ENCODE measurements at regions not wholly inside any gene's neighbourhood (a gene's known extent, or its start where the extent isn't known, plus 50 kb on each side); places are given as distances from the start of the nearest gene placed in this dataset.

DNA sequence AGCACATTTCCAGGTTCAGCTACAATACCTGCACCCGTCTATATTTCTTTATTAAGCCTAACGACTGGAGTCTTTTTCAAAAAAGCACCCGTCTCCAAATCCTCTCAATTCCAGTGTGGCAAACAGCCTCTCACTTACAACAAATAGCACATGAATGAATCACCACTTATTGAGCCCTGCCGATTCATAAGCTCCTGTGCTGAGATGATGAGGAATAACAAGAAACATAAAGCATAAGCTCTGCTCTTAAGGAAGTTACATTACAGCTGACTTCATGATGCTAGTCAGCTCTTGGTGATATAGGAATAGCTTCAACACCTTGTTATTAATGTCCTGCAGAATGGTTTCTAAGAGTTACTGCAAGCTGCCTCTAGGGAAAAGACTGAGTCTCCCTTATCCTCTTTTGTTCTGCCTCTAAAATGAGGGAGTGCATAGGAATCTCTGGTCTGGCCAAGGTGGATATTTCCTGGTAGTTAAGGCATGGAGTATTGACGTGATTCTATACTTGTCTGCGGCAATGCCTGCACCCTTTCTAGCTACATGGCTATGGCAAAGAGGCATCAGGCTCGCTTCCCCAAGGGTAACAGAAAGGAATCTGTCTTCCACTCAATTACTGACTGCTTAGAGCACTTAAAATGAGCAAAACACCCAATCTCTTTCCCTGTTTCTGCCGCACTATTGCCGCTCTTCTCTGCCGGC, 195.7 kb downstream of the KLF12 start:
- DNase-seq (peak; percentile 94), ATAC-seq (ENCODE audit: low read depth) (peak; percentile 82)
- peak overlapping the region; percentile 37; the same call in 1 of the 2 replicates for H2BK20ac ChIP-seq (ENCODE audit: low read depth, low read length)
- H2BK5ac ChIP-seq (ENCODE audit: low read depth, low read length, poor library complexity, severe bottlenecking), result peak overlapping the region; percentile 55
- no peak overlapping the region; the same call in 1 of the 2 replicates for H3K56ac ChIP-seq (ENCODE audit: extremely low read depth, insufficient read depth, low read length)
- peaks cover 21 to 65% of the 10 kb centered on the region in 2 experiments for H3K79me1 ChIP-seq (ENCODE audit: low read depth in 1 of 2, low read length in 2 of 2)
- intact Hi-C loops (cut with micrococcal nuclease), result loop anchor here (2.0 to 5.0 kb wide), 2 partner anchors 86 to 194 kb away; no protein-coding TSS in a partner anchor
- H3K4me3 ChIP-seq (ENCODE audit: insufficient read depth, low read depth, low read length), result no peak overlapping the region
- peak overlapping the region; percentile 45; the same call in 1 of the 2 replicates for H2AK5ac ChIP-seq (ENCODE audit: low read depth, low read length)
- no peak overlapping the region for H3K9ac ChIP-seq (ENCODE audit: low read depth, low read length)
- CTCF ChIA-PET, result interaction anchor here (0.7 to 1.0 kb wide), 3 partner anchors 9 to 539 kb away, joined by 3 to 4 read pairs (median 3); no protein-coding TSS in a partner anchor
- H4K91ac ChIP-seq (ENCODE audit: insufficient read depth, low read depth, low read length), result no peak overlapping the region; the same call in 1 of the 2 replicates
- in situ Hi-C loops (cut with MboI; ENCODE audit: low sequenced_read_pairs), result no loop called here
- H2BK120ac ChIP-seq (ENCODE audit: low read depth, low read length), result no peak overlapping the region
- H3K36me3 ChIP-seq (ENCODE audit: control insufficient read depth, insufficient read depth, low read length), result no peaks in the 10 kb centered on the region
- H3K4me2 ChIP-seq (ENCODE audit: low read depth, low read length), result peak overlapping the region; percentile 54
- H2AK9ac ChIP-seq (replicated peaks; ENCODE audit: low read depth, low read length, poor library complexity), result no peak overlapping the region
- POLR2A ChIA-PET (ENCODE audit: unreplicated experiment), result interaction anchor here (0.6 kb wide), 1 partner anchor 270 kb away, joined by 3 read pairs; no protein-coding TSS in a partner anchor
- H2AFZ ChIP-seq (replicated peaks; ENCODE audit: low read length, poor library complexity), result no peak overlapping the region
- peak overlapping the region; percentile 54 for H3K4ac ChIP-seq (ENCODE audit: low read depth, low read length)
- H4K5ac ChIP-seq (ENCODE audit: low read depth, low read length), result no peak overlapping the region
- H4K20me1 ChIP-seq (ENCODE audit: insufficient read depth, low read length), result 0 out of 2 replicates have a peak, but pooled peaks cover 7% of the 10 kb centered on the region
- H4K8ac ChIP-seq (ENCODE audit: low read depth in 2 of 2, low read length in 2 of 2), result peak overlapping the region in 1 of 2 experiments; percentile 48; a peak in 1 of 4 replicates
- H2BK15ac ChIP-seq (ENCODE audit: low read depth, low read length), result no peak overlapping the region
- H3K14ac ChIP-seq (replicated peaks; ENCODE audit: low read depth, low read length), result no peak overlapping the region
- peaks cover 20% of the 10 kb centered on the region for H3K4me1 ChIP-seq (ENCODE audit: control insufficient read depth, insufficient read depth, low read length)
- no CpG with 5 or more reads among the region's 10 CpGs for WGBS, 2 experiments (ENCODE audit: extremely low coverage in 2 of 2, insufficient read length in 1 of 2)
- H3K9me3 ChIP-seq (ENCODE audit: control insufficient read depth, insufficient read depth, low read length), result no peaks in the 10 kb centered on the region
- H3K18ac ChIP-seq (ENCODE audit: low read depth, low read length), result peak overlapping the region; percentile 26; the same call in 1 of the 2 replicates
- no peaks in the 10 kb centered on the region for H3K27me3 ChIP-seq (ENCODE audit: control insufficient read depth, insufficient read depth, low read length)
- peaks cover 13% of the 10 kb centered on the region for H3K9me1 ChIP-seq (ENCODE audit: insufficient read depth, low read length)
- peak overlapping the region; percentile 16; the same call in 1 of the 2 replicates for H3K27ac ChIP-seq (ENCODE audit: insufficient read depth, low read length)
- no TSS peak for BruUV-seq (replicated peaks)
- no peak for TF ChIP-seq CHD1 (IDR thresholded peaks at IDR 0.05; ENCODE audit: low read depth, low read length)
- peak; percentile 5; the same call in 1 of the 2 replicates for TF ChIP-seq SMC3 (IDR thresholded peaks at IDR 0.05; ENCODE audit: low read depth, low read length)
- TF ChIP-seq, protein P1, sequence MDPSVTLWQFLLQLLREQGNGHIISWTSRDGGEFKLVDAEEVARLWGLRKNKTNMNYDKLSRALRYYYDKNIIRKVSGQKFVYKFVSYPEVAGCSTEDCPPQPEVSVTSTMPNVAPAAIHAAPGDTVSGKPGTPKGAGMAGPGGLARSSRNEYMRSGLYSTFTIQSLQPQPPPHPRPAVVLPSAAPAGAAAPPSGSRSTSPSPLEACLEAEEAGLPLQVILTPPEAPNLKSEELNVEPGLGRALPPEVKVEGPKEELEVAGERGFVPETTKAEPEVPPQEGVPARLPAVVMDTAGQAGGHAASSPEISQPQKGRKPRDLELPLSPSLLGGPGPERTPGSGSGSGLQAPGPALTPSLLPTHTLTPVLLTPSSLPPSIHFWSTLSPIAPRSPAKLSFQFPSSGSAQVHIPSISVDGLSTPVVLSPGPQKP (IDR thresholded peaks at IDR 0.05; ENCODE audit: borderline replicate concordance, low read depth, low read length), result no peak
- TF ChIP-seq FOS (IDR thresholded peaks at IDR 0.05; ENCODE audit: low read depth, low read length), result peak; percentile 45; the same call in 1 of the 2 replicates
- TF ChIP-seq RAD21 (IDR thresholded peaks at IDR 0.05; ENCODE audit: low read length), result peak; percentile 31; the same call in 1 of the 2 replicates
- dilution Hi-C loops (cut with HindIII; ENCODE audit: low sequenced_read_pairs, unreplicated experiment), result no loop called here
- H3K23ac ChIP-seq (ENCODE audit: low read depth, low read length), result peak overlapping the region; percentile 54; the same call in 1 of the 2 replicates
